Activated CD4-positive, alpha-beta T cell treated with anti-CD3 and anti-CD28 coated beads, Interleukin-10, Interleukin-2, amounts not matched to agents 100 ng/mL and 50 ng/mL, durations not matched to agents 16 hours and 8 hours (primary cell): ENCODE measurements at regions not wholly inside any gene's neighbourhood (a gene's known extent, or its start where the extent isn't known, plus 50 kb on each side); places are given as distances from the start of the nearest gene placed in this dataset.
"Not testable (repeated sequence)": the region's sequence is repeated elsewhere in the genome, so short reads cannot be mapped to it uniquely, and the experiment has no call there.

Source experiments
- DNase-seq: peaks from one replicate; pipeline ENCODE4 v3.0.0-alpha.2; 2020

DNA sequence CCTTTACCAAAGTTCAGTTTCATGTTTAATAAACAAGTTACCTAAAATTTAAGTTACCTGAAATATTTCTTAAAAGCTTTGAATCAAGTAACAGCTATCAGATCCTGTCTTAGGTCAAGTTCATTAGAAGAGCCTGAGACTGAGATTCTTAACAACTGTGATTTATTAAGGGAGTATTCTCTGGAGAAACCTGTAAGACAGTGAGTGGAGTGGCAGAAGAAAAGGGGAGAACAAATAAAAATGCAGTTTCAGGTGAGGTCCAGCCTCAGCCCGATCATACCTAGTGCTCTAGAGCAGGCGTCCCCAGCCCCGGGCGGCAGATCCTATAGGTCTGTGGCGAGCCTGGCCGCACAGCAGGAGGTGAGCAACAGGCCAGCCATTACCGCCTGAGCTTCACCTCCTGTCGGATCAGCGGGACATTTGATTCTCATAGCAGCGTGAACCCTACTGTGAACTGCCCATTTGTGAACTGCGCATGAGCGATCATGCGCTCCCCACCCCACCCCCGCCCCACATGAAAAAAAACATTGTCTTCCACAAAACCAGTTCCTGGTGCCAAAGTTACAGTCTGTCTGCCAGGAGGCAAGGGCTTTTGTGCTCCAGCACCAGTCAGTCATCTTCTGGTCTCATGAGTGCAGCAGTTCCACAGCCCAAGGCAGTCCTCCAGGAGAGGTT, 59.2 kb upstream of the ADGRB3 start:
- no peak for DNase-seq

DNA sequence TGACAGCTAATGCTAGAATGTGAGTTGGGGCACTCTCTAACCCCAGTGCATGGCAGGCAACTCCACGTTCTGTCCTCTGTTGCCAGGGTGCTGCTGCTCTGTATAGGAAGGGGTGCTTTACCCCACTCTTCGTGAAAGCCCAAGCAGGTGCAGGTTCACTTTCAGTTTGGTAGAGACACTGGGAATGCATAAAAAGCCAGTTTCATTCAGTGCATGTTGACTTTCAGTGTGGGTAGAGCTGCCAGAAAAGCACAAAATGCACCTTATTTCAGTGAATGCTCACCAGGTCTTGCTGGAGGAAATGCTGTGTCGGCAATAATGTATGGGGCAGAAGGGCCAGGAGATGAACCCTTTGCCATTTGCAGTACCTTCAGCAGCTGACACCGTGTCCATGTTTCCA, 62.1 kb upstream of the ADGRB3 start:
- DNase-seq = no peak

GRCh38 chr6:68572525-68572924, 62.6 kb upstream of the ADGRB3 start:
- DNase-seq = peak; percentile 39

- no peak for DNase-seq
Observed at GRCh38 chr6:68559716-68560115, 75.4 kb upstream of the ADGRB3 start.

DNA sequence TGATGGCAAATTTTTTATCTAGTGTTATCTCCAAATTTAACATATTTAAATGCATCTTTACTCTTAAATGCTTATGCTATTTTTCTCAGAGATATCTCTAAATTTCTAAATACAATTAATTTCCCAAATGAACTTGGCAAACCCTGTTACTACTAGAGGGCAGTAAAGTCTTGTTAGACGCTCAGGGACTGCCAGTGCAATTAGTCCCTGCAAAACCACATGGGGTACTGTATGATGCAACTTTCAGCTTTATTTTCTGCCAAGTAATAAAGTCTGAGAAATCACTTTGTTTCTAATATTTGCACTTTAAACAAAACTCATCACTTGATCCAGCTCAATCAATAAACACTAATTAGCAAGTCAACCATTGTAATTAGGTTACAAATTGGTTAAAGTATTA, 76.0 kb upstream of the ADGRB3 start:
- no peak for DNase-seq

GRCh38 chr6:68546620-68547019, 88.5 kb upstream of the ADGRB3 start:
- DNase-seq = no peak

DNA sequence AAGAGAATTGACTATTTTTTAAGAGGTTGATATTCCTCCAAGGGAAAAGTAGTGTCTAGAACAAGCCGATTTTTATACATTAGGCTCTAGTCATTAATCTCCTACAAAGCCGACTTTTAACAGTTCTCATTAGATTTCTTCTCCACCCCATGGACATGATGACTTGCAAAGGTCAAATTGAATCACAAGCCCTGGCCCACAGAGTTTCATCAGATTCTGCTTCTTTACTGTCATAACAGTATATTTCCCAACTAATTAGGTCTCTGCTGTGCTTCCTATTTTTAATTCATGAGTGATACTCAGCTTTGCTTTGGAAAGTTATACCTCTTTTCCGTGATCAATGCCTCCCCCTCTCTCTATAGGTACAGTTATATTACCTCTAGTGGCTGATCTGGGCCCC, 90.6 kb upstream of the ADGRB3 start:
- no peak for DNase-seq

DNA sequence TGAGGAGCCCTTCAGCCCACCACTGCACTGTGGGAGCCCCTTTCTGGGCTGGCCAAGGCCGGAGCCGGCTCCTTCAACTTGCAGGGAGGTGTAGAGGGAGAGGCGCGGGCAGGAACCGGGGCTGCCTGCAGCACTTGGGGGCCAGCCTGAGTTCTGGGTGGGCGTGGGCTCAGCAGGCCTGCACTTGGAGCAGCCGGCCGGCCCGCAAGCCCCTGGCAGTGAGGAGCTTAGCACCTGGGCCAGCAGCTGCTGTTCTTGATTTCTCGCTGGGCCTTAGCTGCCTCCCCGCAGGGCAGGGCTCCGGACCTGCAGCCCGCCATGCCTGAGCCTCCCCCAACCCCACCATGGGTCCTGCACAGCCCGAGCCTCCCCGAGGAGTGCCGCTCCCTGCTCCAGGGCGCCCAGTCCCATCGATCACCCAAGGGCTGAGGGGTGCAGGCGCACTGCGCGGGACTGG, 101.7 kb upstream of the ADGRB3 start:
- no peak for DNase-seq

- no peak for DNase-seq
Observed at GRCh38 chr6:68527691-68528090, 107.4 kb upstream of the ADGRB3 start.

GRCh38 chr6:68506911-68507310, 128.2 kb upstream of the ADGRB3 start:
- DNase-seq = no peak

DNA sequence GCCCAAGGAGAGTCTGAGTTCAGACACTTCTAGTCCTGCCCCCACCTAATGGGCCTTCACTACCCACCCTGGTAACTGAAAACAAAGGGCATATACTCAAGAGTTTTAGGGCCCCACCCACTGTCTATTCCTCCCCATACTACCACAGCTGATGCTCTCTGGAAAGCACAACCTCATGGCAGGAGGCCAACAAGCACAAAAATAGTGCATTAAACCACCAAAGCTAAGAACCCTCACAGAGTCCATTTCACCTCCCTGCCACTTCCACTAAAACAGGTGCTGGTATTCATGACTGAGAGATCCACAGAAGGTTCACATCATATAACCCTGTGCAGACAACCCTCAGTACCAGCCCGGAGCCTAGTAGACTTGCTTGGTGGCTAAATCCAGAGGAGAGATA, 132.1 kb upstream of the ADGRB3 start:
- no peak for DNase-seq

GRCh38 chr6:68497927-68498326, 137.2 kb upstream of the ADGRB3 start:
- DNase-seq = no peak

DNA sequence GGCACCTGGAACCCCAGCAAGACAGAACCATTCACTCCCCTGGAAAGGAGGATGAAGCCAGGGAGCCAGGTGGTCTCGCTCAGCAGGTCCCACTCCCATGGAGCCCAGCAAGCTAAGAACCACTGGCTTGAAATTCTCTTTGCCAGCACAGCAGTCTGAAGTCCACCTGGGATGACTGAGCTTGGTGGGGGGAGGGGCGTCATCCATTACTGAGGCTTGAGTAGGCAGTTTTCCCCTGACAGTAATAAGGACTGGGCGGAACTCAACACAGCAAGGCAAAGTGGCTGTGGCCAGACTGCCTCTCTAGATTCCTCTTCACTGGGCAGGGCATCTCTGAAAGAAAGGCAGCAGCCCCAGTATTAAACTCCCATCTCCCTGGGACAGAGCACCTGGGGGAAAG, 140.2 kb upstream of the ADGRB3 start:
- DNase-seq = not testable (repeated sequence)

- DNase-seq = no peak
Observed at GRCh38 chr6:68476611-68477010, 158.5 kb upstream of the ADGRB3 start.

DNA sequence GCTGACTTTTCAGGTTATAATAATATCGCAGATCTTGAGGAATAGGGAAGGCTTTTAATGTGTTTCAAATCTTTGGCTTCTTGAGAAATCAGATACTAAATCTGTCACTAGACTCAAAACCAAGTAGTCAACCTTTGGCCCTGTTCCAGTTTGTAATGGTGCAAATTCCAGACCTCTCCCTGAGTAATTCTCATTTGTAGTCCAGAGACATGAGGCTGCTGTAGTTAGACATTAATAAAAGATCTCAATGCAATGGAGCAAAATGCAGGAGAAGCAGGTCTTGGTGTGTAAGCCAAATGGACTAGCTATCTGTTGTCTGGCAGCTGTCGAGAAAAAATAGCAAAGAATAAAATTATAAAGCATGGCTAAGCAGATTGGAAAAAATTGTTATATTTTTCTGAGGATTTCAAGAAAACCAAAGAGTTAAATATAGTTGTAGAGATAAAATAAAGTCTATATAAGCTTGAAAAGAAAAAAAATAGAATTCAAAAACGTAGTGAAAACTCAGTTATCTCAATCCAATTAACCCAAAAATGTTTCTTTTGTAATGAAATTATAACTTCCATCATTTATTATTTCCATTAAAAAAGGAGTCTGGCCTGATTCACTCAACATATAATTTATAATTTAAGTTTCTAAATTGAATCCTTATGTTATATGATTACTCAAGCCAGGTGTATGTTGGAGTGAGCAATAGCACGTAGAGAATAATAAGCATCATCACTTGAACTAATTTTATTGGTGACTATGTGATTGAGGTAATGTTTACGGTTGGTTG, 161.5 kb upstream of the ADGRB3 start:
- no peak for DNase-seq

GRCh38 chr6:68468244-68468884, 166.7 kb upstream of the ADGRB3 start:
- DNase-seq = no peak

- DNase-seq = no peak
Observed at GRCh38 chr6:68458447-68458846, 176.6 kb upstream of the ADGRB3 start.

GRCh38 chr6:68447112-68447511, 188.0 kb upstream of the ADGRB3 start:
- DNase-seq = no peak

GRCh38 chr6:68445926-68446325, 189.2 kb upstream of the ADGRB3 start:
- DNase-seq = no peak

DNA sequence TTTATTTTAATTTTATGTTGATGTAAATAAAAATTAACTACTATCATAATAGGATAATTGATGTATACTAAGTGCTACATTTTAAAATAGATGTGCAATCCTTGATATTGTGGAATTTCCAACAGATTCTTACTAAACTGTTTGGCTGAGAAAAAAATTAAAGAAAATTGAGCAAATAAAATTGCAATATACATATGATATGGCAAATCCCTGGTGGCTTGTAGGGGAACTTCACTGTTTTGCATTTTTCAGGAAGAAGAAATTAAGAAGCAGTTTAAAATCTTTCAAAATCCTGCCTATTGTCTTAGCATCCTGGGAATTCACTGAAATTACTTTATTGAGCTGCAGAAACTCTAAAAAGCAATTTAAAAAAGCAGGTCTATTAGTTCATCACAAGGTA, 191.4 kb upstream of the ADGRB3 start:
- no peak for DNase-seq

DNA sequence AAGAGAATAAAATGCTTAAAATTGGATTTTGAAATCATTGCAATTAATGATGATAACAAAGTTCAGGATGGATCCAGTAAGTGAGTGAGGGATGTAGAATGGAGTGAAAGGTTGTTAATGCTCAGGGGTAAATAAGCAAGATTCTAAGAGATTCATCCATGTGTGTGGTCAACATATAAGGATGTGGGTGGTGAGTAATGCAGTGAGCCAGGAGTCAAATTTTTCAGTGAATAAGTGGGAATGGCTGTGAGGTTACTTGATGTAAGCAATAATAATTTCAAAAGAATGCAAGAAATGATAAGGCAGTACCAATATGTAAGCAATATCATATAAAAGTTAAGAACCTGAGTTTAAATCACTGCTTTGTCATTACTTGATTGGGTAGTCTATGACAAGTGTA, 207.5 kb upstream of the ADGRB3 start:
- DNase-seq = no peak

- DNase-seq = no peak
Observed at GRCh38 chr6:68410021-68410420, 225.1 kb upstream of the ADGRB3 start.

GRCh38 chr6:68400396-68400795, 234.7 kb upstream of the ADGRB3 start:
- peak; percentile 8 for DNase-seq

DNA sequence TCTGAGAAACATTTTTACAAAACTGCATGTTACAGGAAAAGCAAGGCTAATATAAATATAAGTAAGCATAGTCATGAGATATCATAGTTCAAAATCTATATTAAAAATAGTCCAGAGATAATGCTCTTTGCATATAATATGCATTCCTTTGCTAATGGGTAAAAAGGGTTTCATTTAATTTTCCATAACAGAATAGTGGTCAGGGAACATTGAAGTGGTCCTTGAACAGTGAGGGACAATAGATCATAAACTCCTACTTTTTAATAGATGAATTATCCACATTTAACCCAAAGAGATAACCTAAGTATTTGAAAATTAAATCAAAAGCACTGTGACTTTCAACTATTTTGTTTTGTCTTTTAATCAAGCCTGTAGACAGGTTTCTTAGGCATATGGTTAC, 243.1 kb upstream of the ADGRB3 start:
- DNase-seq = no peak
